ENCODE measurements at regions not wholly inside any gene's neighbourhood (a gene's known extent, or its start where the extent isn't known, plus 50 kb on each side); places are given as distances from the start of the nearest gene placed in this dataset.

DNA sequence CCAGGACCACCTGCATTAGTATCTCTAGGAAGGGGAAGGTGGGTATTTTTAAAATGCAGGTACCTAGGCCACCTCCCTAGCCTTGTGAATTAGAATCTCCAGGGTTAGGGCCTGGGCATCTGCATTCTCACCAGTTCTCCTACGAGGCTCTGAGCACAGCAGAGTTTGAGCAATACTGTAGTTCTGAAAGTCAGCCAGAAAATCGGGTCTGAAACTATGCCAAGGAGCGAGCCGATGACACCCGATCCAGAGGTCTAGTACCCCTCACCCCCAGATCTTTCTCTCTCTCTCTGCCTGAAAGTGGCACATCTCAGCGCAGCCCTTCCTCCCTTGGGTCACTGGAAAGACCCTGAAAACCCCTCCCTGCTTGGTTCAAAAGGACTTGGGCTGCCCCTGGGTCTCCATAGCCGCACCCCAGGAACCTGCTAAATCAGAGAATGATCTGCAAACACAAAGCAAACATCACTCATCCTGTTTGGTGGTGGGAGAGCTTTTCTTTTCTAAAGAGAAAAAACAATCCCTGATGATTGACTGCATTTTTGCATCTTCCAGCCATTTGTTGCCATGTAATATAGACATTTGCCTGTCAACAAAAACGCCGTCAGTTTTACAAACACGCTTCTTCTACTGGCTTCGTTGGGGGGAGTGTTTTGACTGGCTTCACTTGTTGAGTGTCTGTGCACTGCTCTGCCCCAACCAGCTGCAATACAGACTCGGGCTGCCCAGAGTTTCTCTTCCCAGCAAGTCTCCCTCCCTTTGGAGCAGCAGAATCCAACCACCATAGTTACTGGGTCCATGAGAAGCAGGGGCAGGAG, 229.9 kb downstream of the MN1 start:
- no peak for DNase-seq (ENCODE audit: low read depth in 1 of 2, low spot score in 1 of 2)

GRCh38 chr22:27572278-27572666, 229.3 kb downstream of the MN1 start:
- no peak for DNase-seq (ENCODE audit: low read depth in 1 of 2, low spot score in 1 of 2)

GRCh38 chr22:27573280-27574001, 228.1 kb downstream of the MN1 start:
- DNase-seq (ENCODE audit: low read depth in 1 of 2, low spot score in 1 of 2): no peak

GRCh38 chr22:27574002-27574366, 227.6 kb downstream of the MN1 start:
- DNase-seq (ENCODE audit: low read depth in 1 of 2, low spot score in 1 of 2): no peak

- no peak for DNase-seq (ENCODE audit: low read depth in 1 of 2, low spot score in 1 of 2)
Measured at GRCh38 chr22:27574651-27575050, 226.9 kb downstream of the MN1 start.

DNA sequence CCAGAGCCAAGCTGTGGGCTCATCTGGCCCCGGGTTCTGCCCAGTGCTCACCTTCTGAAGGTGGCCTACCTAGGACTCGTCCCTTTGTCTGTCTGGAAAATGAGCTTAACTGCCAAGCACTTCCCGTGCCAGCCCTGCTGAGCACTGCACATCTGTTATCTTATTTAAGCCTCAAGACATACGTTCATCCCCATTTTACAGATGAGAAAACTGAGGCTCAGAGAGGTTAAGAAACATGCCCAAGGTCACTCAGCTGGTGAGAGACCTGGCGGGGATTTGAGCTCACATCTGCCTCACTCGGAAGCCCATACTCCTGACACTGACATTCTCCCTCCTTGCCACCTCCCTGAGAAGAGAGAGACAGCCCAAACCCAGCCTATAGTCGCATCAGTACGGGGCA, 226.2 kb downstream of the MN1 start:
- no peak for DNase-seq (ENCODE audit: low read depth in 1 of 2, low spot score in 1 of 2)

DNA sequence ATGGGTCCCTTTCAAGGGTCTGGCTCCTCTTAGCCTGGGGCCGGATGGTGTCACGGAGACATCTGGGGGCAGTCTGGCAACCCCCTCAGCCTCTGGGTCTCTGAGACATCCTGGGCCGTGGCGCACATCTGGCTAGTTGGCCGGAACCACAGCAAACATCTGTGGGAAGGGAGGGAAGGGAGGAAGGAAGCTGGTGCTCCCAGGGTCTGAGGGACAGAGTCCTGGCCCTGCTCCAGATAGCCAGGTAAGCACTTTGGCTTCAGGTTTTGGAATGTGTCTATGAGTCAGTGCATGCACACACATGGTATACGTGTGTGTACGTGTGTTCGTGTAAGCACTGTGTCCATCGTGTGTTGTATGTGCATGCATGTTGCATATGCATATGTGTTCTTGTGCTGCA, 225.1 kb downstream of the MN1 start:
- no peak for DNase-seq (ENCODE audit: low read depth in 1 of 2, low spot score in 1 of 2)

- no peak for DNase-seq (ENCODE audit: low read depth in 1 of 2, low spot score in 1 of 2)
Measured at GRCh38 chr22:27576815-27577573, 224.6 kb downstream of the MN1 start.

DNA sequence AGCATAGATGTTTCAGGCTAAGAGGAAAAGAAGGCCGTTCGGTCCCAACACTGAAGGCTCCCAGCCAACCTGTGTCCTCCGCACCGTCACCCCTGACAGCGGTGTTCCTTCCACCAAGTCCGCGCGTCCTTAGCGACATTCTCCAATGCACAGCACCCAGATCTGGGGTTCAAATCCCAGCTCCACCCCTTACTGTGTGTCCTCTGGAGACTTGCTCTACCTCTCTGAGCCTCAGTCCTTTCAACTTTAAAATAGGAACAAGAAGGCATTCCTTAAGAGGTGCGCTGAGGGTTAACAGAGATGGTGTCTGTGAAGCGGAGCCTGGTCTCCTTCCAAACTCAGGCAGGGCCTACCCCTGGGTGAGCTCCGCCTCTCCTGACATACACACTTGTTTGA, 224.0 kb downstream of the MN1 start:
- DNase-seq (ENCODE audit: low read depth in 1 of 2, low spot score in 1 of 2): no peak

GRCh38 chr22:27578937-27579617, 222.5 kb downstream of the MN1 start:
- no peak for DNase-seq (ENCODE audit: low read depth in 1 of 2, low spot score in 1 of 2)

GRCh38 chr22:27580311-27580897, 221.2 kb downstream of the MN1 start:
- DNase-seq (ENCODE audit: low read depth in 1 of 2, low spot score in 1 of 2): no peak

DNA sequence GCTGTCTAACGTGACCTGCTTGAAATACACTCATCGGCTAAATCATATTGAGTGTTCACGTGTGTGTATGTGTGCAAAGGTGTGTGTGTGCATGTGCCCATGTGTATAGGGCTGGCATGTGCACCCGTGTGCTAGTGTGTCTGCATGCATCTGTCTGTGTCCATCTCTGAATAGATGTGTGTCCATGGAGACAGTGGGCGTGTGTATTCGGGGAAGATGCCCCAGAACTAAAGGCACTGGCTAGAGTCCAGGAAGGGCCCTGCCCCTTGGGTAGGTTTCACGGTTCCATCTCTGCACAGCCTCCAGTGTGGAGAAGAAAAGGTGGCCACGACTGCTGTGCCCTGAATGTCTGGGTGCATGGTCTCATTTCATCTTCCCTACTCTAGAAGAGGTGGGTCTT, 220.3 kb downstream of the MN1 start:
- no peak for DNase-seq (ENCODE audit: low read depth in 1 of 2, low spot score in 1 of 2)

DNA sequence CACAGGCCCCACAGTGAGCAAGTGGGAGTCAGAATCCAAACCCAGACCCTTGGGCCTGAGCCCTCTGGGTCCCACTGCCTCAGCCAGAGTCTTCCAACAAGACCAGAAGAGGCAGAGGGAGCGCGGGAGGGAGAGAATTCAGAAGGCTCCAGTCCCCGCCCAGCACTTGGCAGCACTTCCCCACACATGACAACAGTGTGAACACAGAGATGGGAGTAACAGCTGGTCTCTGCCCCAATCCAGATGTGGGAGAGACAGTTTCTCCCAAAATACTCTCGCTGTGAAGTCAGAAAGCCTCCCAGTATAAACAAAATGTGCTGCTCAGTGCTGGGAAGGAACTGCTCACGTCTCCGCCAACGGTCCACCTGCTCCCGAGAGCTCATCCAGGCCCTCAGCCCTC, 219.9 kb downstream of the MN1 start:
- no peak for DNase-seq (ENCODE audit: low read depth in 1 of 2, low spot score in 1 of 2)

DNA sequence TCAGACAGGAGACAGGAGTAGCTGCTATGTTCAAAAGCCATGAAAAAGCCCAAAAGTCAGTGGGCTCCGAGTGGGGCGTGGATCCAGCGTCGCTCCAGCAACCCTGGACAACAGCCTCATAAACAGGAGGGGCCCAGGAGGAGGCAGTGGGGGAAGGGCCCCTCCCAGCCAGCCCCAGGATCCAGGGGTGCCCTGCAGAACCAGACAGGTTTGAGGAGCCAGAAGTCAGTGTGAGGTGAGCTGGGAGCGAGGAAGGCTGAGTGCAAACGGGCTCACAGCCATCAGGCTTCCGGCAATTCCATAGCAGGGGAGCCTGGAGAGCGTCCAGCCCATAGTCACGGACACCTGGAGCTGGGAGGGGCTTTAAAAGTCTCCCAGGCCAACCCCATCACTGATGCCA, 217.7 kb downstream of the MN1 start:
- DNase-seq (ENCODE audit: low read depth in 1 of 2, low spot score in 1 of 2): no peak

- DNase-seq (ENCODE audit: low read depth in 1 of 2, low spot score in 1 of 2): no peak
Measured at GRCh38 chr22:27585141-27585540, 216.4 kb downstream of the MN1 start.

- no peak for DNase-seq (ENCODE audit: low read depth in 1 of 2, low spot score in 1 of 2)
Measured at GRCh38 chr22:27588268-27588667, 213.3 kb downstream of the MN1 start.

GRCh38 chr22:27588915-27589314, 212.6 kb downstream of the MN1 start:
- DNase-seq (ENCODE audit: low read depth in 1 of 2, low spot score in 1 of 2): no peak

DNA sequence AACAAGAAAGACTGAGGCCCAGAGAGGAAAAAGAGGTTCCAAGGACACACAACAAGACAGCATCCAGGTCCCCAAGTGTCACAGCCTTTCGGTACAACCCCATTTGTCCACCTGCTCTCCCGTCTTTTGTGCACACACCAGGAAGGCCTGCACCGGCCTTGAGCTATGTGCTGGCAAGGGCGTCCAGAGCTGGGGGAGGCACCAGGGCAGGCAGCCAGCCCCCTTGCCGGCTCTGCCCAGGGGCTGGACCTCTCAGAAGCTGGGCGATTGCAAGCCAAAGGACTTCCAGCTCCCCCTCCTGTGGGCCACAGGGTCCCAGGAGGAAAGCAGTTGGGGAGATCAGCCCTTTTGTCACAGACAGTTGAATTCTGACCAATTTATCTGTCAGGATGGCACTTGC, 210.5 kb downstream of the MN1 start:
- no peak for DNase-seq (ENCODE audit: low read depth in 1 of 2, low spot score in 1 of 2)

DNA sequence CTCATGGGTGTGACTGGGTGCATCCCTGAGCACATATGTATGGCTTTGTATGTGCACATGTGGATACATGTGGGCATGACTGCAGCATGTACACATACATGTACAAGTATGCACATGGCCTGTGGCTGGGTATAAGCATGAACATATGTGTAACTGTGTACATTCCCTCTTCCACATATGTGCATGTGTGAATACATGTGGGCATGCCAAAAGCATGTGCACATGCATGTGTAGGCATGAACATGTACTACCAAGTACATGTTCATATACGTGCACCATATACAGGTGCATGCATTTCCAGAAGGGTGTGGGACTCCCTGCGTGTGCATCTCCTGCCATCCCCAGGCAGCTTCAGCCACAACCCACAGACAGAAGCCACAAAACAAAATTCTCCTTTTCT, 208.2 kb downstream of the MN1 start:
- no peak for DNase-seq (ENCODE audit: low read depth in 1 of 2, low spot score in 1 of 2)

DNA sequence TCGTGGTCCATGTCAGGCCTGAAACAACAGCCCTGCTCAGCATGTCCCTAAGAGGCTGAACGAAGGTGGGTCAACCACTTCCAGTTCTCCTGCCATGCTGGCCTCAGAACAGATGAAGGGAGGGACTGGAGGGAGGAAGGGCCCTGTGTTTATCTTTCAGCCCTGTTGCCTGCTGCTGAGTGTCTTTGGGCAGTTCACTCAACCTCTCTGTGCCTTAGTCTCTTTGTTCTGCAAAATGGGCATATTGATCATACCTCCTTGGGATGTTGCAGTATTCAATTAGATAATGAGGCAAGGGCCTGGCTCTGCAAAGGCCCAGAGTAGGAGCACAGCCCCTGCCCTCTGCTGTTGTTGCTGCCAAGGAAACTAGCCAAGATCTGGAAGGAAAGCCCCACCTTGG, 207.5 kb downstream of the MN1 start:
- no peak for DNase-seq (ENCODE audit: low read depth in 1 of 2, low spot score in 1 of 2)

DNA sequence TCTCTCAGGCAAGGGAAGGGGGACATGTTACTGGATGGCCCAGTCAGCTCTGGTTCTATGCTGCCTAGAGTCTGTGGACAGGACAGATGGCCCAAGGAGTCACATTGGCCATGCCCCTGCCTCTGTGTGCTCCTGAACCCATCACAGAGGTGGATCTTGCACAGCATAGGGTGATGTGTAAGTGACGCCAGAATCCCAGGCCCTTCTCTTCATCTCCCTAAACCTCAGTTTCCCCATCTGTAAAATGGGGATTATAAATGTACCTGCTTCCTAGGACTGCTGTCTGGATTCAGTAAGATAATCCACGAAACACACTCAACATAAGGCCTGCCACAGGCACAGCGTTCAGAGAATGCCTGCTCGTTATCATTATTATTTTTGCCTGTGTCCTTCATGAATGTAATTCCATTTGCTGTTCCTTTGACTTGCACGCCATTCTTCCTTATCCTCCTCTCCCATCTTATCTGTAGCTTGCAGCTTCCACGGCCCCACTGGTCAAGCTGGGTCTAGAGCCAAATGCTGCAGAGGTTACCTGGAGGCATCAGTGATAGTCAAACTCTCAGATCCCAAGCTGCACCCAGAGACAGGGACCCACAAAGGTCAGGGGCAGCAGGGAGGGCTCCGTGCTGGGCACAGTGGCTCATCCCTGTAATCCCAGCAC, 207.0 kb downstream of the MN1 start:
- no peak for DNase-seq (ENCODE audit: low read depth in 1 of 2, low spot score in 1 of 2)

Measured in stimulated activated CD4-positive, alpha-beta T cell treated with anti-CD3 and anti-CD28 coated beads, Interleukin-15, amount 100 ng/mL, for 1 hour (primary cell).